ENCODE measurements at regions not wholly inside any gene's neighbourhood (a gene's known extent, or its start where the extent isn't known, plus 50 kb on each side); places are given as distances from the start of the nearest gene placed in this dataset.

DNA sequence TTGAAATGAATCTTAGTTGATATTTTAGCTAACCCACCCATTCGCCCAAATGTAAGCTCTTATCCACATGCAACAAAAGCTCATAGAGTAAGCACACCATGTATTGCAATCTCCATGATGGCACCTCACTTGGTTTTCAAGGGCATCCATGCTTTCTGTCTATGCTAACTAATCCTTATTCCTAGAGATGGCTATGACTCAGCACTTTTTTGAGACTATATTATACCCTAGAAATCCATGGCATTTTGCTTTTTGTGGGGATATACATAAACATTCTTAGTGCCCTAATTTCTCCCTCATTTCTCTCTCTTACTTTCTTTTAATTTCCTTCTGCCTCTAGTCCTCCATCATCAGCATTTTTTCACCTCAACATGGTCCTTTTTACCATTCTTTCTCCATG lies 168.5 kb upstream of the STT3B start:
- DNase-seq (ENCODE audit: low read depth in 1 of 2, low spot score in 1 of 2) (no peak), ATAC-seq (no peak), FAIRE-seq (no peak)
- Histone ChIP-seq H3K4me1 (peaks cover 15% of the 10 kb centered on the region; the same call in 2 of the 3 replicates), H3K27ac (peak overlapping the region; percentile 9 to 43; a peak in 2 of 6 replicates), H3K4me3 (no peak overlapping the region), H3K9me3 (no peaks in the 10 kb centered on the region), H3K4me2 (no peak overlapping the region)
- TF ChIP-seq EHMT2 (IDR thresholded peaks at IDR 0.05; ENCODE audit: low read depth) (no peak), ZNF302 (CRISPR knock-in tag; IDR thresholded peaks at IDR 0.05) (no peak), NPAS2 (CRISPR knock-in tag; IDR thresholded peaks at IDR 0.05; ENCODE audit: borderline replicate concordance) (no peak), MAFK (IDR thresholded peaks at IDR 0.05; ENCODE audit: partially characterized antibody) (peak; percentile 95), GATA3 (IDR thresholded peaks at IDR 0.05; ENCODE audit: borderline replicate concordance) (no peak), RARB (CRISPR knock-in tag; IDR thresholded peaks at IDR 0.05) (no peak), CBX2 (IDR thresholded peaks at IDR 0.05; ENCODE audit: borderline replicate concordance, low read depth) (no peak), NFE2L2 (conservative IDR thresholded peaks at IDR 0.05; ENCODE audit: low read length) (peak; percentile 96)
- POLR2A ChIA-PET, result no interaction called here
- CTCF ChIA-PET, result no interaction called here
- 77% methylated on average over 1 of the region's 1 CpG for WGBS (ENCODE audit: missing lambda C conversion rate)

- Histone ChIP-seq H3K9me3 (no peaks in the 10 kb centered on the region), H3K4me1 (peaks cover 17% of the 10 kb centered on the region; the same call in 2 of the 3 replicates), H3K27ac (0 out of 6 replicates have a peak overlapping the region, but pooled peaks of 1 of the 2 experiments have one; percentile 36), H3K4me2 (no peak overlapping the region), H3K4me3 (no peak overlapping the region)
- TF ChIP-seq, protein P1, sequence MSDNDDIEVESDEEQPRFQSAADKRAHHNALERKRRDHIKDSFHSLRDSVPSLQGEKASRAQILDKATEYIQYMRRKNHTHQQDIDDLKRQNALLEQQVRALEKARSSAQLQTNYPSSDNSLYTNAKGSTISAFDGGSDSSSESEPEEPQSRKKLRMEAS (IDR thresholded peaks at IDR 0.05), result no peak
- TF ChIP-seq PHF8 (IDR thresholded peaks at IDR 0.05; ENCODE audit: borderline replicate concordance, low read depth) (no peak), FOSL2 (IDR thresholded peaks at IDR 0.05) (no peak), FOSL2 (CRISPR knock-in tag; IDR thresholded peaks at IDR 0.05) (no peak), RAD21 (conservative IDR thresholded peaks at IDR 0.05 in 1 of 2, IDR thresholded peaks at IDR 0.05 in 1 of 2) (peak in 1 of 2 experiments; percentile 10; a peak in 1 of 5 replicates), CBX2 (IDR thresholded peaks at IDR 0.05; ENCODE audit: borderline replicate concordance, low read depth) (no peak)
- DNase-seq (ENCODE audit: low read depth in 1 of 2, low spot score in 1 of 2), result no peak
- ATAC-seq, result no peak
- POLR2A ChIA-PET, result no interaction called here
- FAIRE-seq, result no peak
- CTCF ChIA-PET, result interaction anchor here (1.6 kb wide), 1 partner anchor 28 kb away, joined by 3 read pairs; no protein-coding TSS in a partner anchor
Measured at GRCh38 chr3:31364711-31365110, 168.0 kb upstream of the STT3B start.

GRCh38 chr3:31367518-31367917 lies 165.2 kb upstream of the STT3B start:
- no peak for TF ChIP-seq GATA3 (IDR thresholded peaks at IDR 0.05; ENCODE audit: borderline replicate concordance)
- no peak for TF ChIP-seq BHLHE40 (IDR thresholded peaks at IDR 0.05; ENCODE audit: low read depth, low read length)
- TF ChIP-seq HDAC2 (IDR thresholded peaks at IDR 0.05), result no peak
- no peak for TF ChIP-seq HMGXB4 (CRISPR knock-in tag; IDR thresholded peaks at IDR 0.05; ENCODE audit: borderline replicate concordance)
- no peak for TF ChIP-seq FOSB (CRISPR knock-in tag; IDR thresholded peaks at IDR 0.05)
- no peak for TF ChIP-seq CHD4 (IDR thresholded peaks at IDR 0.05; ENCODE audit: borderline replicate concordance)
- TF ChIP-seq HOXB5 (CRISPR knock-in tag; IDR thresholded peaks at IDR 0.05), result no peak
- TF ChIP-seq, protein P1 (IDR thresholded peaks at IDR 0.05), result no peak
- no peak for TF ChIP-seq MAFK (IDR thresholded peaks at IDR 0.05; ENCODE audit: partially characterized antibody)
- no peak for TF ChIP-seq CHD2 (IDR thresholded peaks at IDR 0.05; ENCODE audit: low read length, partially characterized antibody)
- no peak for TF ChIP-seq HOXA7 (CRISPR knock-in tag; IDR thresholded peaks at IDR 0.05)
- TF ChIP-seq ZC3H11A (IDR thresholded peaks at IDR 0.05), result no peak
- TF ChIP-seq, protein P2, sequence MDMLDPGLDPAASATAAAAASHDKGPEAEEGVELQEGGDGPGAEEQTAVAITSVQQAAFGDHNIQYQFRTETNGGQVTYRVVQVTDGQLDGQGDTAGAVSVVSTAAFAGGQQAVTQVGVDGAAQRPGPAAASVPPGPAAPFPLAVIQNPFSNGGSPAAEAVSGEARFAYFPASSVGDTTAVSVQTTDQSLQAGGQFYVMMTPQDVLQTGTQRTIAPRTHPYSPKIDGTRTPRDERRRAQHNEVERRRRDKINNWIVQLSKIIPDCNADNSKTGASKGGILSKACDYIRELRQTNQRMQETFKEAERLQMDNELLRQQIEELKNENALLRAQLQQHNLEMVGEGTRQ (IDR thresholded peaks at IDR 0.05), result no peak
- no peak for TF ChIP-seq RCOR1 (IDR thresholded peaks at IDR 0.05; ENCODE audit: low read depth, low read length)
- H3K4me2 ChIP-seq, result no peak overlapping the region
- 90% methylated on average over 2 of the region's 2 CpGs for WGBS (ENCODE audit: missing lambda C conversion rate)
- H3K27ac ChIP-seq, result no peak overlapping the region
- DNase-seq (ENCODE audit: low read depth in 1 of 2, low spot score in 1 of 2), result no peak
- H3K4me1 ChIP-seq, result peaks cover 19% of the 10 kb centered on the region; the same call in 1 of the 3 replicates
- no peak overlapping the region for H3K4me3 ChIP-seq
- no peak for FAIRE-seq
- ChIA-PET CTCF (interaction anchor here (1.3 to 1.6 kb wide), 2 partner anchors 10 to 14 kb away, joined by 3 read pairs; no protein-coding TSS in a partner anchor), POLR2A (interaction anchor here (1.3 kb wide), 1 partner anchor 165 kb away, joined by 4 read pairs; the partner anchor contains the start of gene STT3B)
- no peak for ATAC-seq
- H3K9me3 ChIP-seq, result no peaks in the 10 kb centered on the region

All from A549 (cell line).